M059J (cell line): ENCODE measurements at regions not wholly inside any gene's neighbourhood (a gene's known extent, or its start where the extent isn't known, plus 50 kb on each side); places are given as distances from the start of the nearest gene placed in this dataset.
A peak's percentile ranks its signal among the peaks of the same experiment; 100 is the strongest.

ENCODE experiments used
- DNase-seq: peaks from one replicate; pipeline ENCODE4 v3.0.0-alpha.2; 2012; ENCODE audit warnings: low read depth

GRCh38 chr13:50679321-50679720 is 164.2 kb downstream of the DLEU7 start:
- peak; percentile 68 for DNase-seq

GRCh38 chr13:50682002-50682401 is 161.5 kb downstream of the DLEU7 start:
- DNase-seq: no peak

- DNase-seq: no peak
Observed at GRCh38 chr13:50682966-50683365, 160.5 kb downstream of the DLEU7 start.

- no peak for DNase-seq
Observed at GRCh38 chr13:50684366-50684765, 159.1 kb downstream of the DLEU7 start.

- DNase-seq: peak; percentile 79
Observed at GRCh38 chr13:50685491-50685890, 158.0 kb downstream of the DLEU7 start.

GRCh38 chr13:50685956-50686355 is 157.5 kb downstream of the DLEU7 start:
- no peak for DNase-seq

- no peak for DNase-seq
Observed at GRCh38 chr13:50686551-50686950, 156.9 kb downstream of the DLEU7 start.

GRCh38 chr13:50687545-50687944 is 155.9 kb downstream of the DLEU7 start:
- DNase-seq: no peak

GRCh38 chr13:50690006-50690405 is 153.5 kb downstream of the DLEU7 start:
- DNase-seq: no peak

GRCh38 chr13:50691176-50691680 is 152.3 kb downstream of the DLEU7 start:
- DNase-seq: no peak

GRCh38 chr13:50691681-50692263 is 151.7 kb downstream of the DLEU7 start:
- peak; percentile 88 for DNase-seq

GRCh38 chr13:50692396-50692915 is 151.0 kb downstream of the DLEU7 start:
- no peak for DNase-seq

- DNase-seq: peak; percentile 77
Observed at GRCh38 chr13:50693727-50694126, 149.8 kb downstream of the DLEU7 start.

- no peak for DNase-seq
Observed at GRCh38 chr13:50697746-50698539, 145.5 kb downstream of the DLEU7 start.

- DNase-seq: no peak
Observed at GRCh38 chr13:50699874-50700663, 143.4 kb downstream of the DLEU7 start.

GRCh38 chr13:50700664-50701305 is 142.7 kb downstream of the DLEU7 start:
- DNase-seq: peak; percentile 57

- no peak for DNase-seq
Observed at GRCh38 chr13:50701469-50701868, 142.0 kb downstream of the DLEU7 start.

GRCh38 chr13:50706505-50706904 is 137.0 kb downstream of the DLEU7 start:
- no peak for DNase-seq

- DNase-seq: no peak
Observed at GRCh38 chr13:50707628-50708027, 135.9 kb downstream of the DLEU7 start.

- no peak for DNase-seq
Observed at GRCh38 chr13:50708461-50708860, 135.0 kb downstream of the DLEU7 start.

- no peak for DNase-seq
Observed at GRCh38 chr13:50709058-50709457, 134.4 kb downstream of the DLEU7 start.
